ENCODE measurements at regions not wholly inside any gene's neighbourhood (a gene's known extent, or its start where the extent isn't known, plus 50 kb on each side); places are given as distances from the start of the nearest gene placed in this dataset.

DNA sequence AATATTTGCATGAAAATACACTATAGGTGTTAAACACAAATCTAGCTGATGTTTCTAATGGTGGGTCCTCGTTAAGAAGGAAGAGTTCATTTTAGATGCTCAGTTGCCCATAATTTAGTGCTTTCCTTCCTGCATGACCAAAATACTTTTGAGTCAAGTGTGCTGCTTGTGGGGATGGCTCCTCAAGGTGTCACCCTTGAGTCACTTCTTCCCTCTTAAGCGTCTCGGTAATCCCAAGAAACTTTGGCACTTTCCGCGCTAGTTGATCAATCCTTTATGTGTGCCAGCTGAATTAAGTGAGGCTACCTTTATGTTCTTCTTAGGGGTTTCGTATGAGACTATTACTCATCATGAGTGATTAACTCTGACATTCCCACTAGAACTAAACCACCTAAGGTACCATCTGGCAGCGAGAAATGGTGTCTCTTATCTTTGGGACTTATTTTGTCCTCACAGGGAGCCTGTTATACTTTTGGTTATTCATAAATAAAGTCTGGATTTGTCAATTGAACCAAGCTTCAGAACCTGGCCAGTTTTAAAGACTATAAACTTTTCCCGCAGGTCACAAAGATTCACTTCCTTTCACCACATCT, 106.8 kb downstream of the NHLRC3 start:
- no peak overlapping the region for H3K27ac Mint-ChIP-seq
- DNase-seq (ENCODE audit: low spot score in 2 of 2), result peak in 1 of 2 donors; percentile 23
- no peaks in the 10 kb centered on the region for H3K36me3 Mint-ChIP-seq
- H3K9me3 Mint-ChIP-seq, result no peaks in the 10 kb centered on the region
- ATAC-seq, result no peak

DNA sequence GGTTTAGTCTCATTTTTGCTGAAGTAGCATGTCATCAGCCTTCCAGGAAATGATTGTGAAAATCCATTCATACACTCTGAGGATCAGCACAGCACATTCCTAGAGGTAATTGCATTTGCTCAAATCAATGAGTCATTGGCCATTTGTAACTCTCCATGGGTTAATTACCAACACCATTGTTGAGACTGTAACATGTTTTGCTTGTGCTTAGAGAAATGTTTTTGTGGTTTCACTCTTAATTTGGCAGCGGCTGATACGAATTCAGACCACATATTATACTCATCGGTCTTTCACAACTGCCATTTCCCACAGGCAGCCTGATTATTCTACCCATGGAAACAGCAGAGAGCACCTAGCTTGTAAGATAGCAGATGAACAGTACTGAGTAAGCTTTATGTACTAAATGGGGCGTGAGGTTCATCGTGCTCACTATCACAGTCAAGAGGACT, 110.3 kb downstream of the NHLRC3 start:
- Mint-ChIP-seq H3K36me3 (no peaks in the 10 kb centered on the region), H3K27ac (no peak overlapping the region), H3K9me3 (no peaks in the 10 kb centered on the region)
- peak in 1 of 2 donors; percentile 12 for DNase-seq (ENCODE audit: low spot score in 2 of 2)
- peak; percentile 28 to 88 for ATAC-seq

DNA sequence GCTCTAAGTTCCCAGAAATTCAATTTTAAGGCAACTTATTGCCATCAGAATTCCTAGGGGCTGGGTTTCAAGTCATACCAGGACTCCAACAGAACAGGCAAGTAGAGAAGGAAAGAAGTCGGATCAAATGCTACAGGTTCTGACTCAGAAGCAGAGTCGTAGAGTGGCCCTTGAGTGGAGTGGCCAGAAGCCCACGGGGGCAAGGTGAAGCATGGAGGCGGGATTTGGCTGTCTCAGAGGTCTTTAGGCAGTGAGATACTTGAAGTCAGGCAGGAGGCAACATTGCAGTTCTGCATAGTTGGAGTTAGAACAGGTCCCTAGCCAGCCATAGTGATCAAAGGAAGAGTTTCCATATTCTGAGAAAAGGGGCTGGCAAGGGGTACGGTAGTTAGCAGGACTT, 111.6 kb downstream of the NHLRC3 start:
- no peak for ATAC-seq
- H3K9me3 Mint-ChIP-seq, result no peaks in the 10 kb centered on the region
- no peak for DNase-seq (ENCODE audit: low spot score in 2 of 2)
- H3K36me3 Mint-ChIP-seq, result no peaks in the 10 kb centered on the region
- H3K27ac Mint-ChIP-seq, result no peak overlapping the region

DNA sequence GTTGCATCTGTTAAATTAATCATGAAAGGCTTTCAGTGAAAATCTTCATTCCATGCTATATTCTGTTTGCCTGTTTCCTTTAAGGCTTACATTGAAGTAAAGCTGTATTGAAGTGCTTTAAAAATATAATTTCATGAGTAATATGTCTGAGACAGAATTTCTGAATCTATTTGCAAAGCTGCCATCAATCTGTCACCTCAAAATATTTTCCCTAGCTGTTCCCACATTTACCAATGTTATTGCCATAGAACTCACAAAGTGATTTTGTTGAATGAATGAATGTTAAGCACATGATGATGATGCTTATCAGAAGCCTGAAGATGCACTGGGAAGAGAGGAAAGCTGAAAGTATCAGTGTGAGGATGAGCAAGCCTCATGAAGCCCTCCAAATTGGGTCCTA, 115.8 kb downstream of the NHLRC3 start:
- Mint-ChIP-seq H3K27ac (no peak overlapping the region), H3K36me3 (no peaks in the 10 kb centered on the region), H3K9me3 (no peaks in the 10 kb centered on the region)
- DNase-seq (ENCODE audit: low spot score in 2 of 2), result no peak
- no peak for ATAC-seq

DNA sequence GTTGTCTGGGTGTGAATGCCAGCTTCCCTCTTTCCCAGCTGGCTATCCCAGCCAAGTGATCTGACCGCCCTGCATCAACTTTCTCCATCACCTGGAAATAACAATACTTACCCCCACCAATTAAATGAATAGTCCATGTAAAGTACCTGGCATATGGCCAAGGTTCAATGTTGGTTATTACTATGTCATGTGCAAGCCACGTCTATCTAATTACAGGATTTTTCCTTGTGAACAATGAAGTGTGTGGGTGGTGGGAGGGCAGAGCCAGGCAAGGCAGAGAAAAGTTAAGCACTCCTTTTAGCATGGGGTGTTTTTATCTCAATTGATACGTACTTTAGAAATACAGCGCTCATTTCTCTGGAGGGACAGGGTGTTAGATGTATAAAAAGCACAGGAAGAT, 121.1 kb downstream of the NHLRC3 start:
- H3K9me3 Mint-ChIP-seq, result no peaks in the 10 kb centered on the region
- no peak for DNase-seq (ENCODE audit: low spot score in 2 of 2)
- H3K36me3 Mint-ChIP-seq, result no peaks in the 10 kb centered on the region
- ATAC-seq, result peak in 1 of 2 donors; percentile 71
- no peak overlapping the region for H3K27ac Mint-ChIP-seq

DNA sequence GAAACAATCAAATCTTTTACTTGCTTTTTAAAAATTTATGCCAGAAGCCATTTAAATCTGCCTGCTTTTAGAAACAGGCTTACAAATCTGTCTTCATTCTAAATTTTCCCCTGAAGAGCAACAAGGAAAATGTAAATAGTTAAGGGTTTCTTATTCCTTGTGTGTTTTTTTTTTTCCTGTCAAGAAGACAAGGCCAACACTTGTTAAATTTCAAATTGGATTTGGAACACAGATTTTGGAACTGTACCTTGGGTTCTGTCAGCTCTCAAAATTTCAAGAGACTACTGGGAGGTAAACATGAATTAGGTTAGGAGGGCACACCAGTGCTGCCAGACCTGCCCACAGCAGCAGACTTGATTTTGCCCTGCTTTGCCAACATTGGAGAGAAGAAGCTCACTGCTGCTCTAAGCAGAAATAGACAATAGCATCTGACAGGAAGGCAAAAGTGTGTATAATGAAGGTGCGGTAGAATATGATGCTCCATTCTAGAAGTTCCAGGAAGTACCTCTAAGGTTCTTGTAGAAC, 121.7 kb downstream of the NHLRC3 start:
- Mint-ChIP-seq H3K36me3 (no peaks in the 10 kb centered on the region), H3K9me3 (no peaks in the 10 kb centered on the region), H3K27ac (no peak overlapping the region)
- ATAC-seq (no peak), DNase-seq (ENCODE audit: low spot score in 2 of 2) (no peak)

DNA sequence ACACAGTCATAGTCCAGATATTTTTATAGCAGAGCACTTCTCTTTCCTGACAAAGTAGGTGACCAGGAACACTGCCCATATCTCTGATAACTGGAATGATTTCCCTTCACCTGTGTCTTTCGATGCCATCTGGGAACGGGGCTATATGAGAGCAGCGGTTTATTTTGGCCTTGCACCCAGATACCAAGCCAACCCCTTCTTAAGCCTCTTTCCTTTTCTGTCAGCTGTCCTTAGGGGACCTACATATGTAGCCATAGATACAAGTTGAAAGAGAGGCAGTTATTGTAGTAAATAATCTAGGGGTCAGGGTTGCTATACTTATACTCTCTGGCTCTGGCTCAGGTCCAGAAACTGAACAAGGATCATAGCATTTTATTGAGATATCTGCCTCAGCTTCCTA, 128.8 kb downstream of the NHLRC3 start:
- no peak for DNase-seq (ENCODE audit: low spot score in 2 of 2)
- no peak for ATAC-seq
- Mint-ChIP-seq H3K9me3 (no peaks in the 10 kb centered on the region), H3K36me3 (no peaks in the 10 kb centered on the region), H3K27ac (no peak overlapping the region)

DNA sequence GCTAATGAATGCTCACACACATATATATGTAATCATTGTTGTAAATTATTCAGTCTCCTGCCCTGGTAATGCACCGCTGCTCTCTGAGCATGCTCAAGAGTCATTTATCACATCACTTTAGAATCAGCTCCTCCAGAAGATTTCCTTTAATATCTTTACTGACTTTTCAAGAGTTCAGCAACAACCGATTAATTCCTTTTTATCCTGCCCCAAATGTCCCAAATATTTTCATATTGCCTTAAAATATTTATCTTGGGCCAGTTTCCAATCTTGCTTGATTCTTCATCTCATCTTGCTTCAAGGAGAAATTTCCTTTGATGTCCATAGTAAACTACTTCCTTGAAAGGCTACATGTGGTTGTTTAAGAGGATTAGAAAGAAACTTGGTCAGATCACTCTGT, 132.5 kb downstream of the NHLRC3 start:
- Mint-ChIP-seq H3K9me3 (no peaks in the 10 kb centered on the region), H3K27ac (no peak overlapping the region), H3K36me3 (no peaks in the 10 kb centered on the region)
- DNase-seq (ENCODE audit: low spot score in 2 of 2), result no peak
- ATAC-seq, result no peak

DNA sequence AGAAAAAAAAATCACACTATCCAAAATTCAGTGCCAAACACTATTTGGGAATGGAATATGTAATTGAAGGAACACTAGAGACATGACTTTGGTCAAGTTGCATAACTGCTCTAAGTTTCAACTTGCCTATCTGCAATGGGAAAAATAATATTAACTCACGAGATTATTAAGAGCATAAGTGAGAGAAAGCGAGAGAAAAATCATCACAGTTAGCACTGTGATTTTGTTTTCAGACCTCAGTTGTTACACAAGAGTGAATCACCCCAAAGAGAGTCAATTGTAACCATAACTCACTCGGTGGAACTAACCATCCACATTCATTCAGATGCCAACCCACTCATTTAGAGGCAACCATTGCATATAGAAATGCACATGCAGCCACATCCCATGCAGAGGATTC, 147.1 kb downstream of the NHLRC3 start:
- DNase-seq (ENCODE audit: low spot score in 2 of 2), result no peak
- H3K9me3 Mint-ChIP-seq, result no peaks in the 10 kb centered on the region
- ATAC-seq, result peak in 1 of 2 donors; percentile 28
- no peak overlapping the region for H3K27ac Mint-ChIP-seq
- no peaks in the 10 kb centered on the region for H3K36me3 Mint-ChIP-seq

DNA sequence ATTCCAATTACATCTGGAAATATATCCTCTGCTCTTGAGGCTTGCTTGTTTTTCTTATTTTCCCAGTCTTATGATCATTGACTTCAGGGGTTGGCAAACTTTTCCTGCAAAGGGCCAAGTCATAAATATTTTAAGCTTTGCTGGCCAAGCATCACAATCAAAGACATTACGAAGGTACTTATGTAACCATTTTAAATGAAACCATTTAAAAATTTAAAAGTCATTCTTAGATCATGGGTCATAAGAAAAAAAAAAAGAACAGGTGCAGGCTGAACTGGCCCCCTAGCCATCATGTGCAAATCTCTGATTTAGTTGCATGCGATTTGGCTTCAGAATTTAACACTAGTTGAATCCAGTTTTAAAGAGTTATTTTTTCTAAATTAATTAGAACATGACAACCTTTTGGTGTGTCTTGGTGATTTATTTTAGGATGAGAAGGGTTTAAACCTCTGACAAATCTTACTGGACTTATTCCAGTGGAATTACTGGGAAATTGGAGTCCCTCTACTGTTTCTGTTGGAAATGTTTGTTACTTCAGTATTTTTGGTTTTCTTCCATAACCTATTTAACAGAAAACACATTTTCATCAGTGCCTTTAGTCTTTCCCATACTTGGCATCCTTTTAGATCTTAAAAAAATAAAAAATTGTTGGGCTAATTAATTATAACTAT, 148.1 kb downstream of the NHLRC3 start:
- ATAC-seq, result no peak
- no peaks in the 10 kb centered on the region for H3K36me3 Mint-ChIP-seq
- no peak for DNase-seq (ENCODE audit: low spot score in 2 of 2)
- H3K27ac Mint-ChIP-seq, result no peak overlapping the region
- H3K9me3 Mint-ChIP-seq, result no peaks in the 10 kb centered on the region

DNA sequence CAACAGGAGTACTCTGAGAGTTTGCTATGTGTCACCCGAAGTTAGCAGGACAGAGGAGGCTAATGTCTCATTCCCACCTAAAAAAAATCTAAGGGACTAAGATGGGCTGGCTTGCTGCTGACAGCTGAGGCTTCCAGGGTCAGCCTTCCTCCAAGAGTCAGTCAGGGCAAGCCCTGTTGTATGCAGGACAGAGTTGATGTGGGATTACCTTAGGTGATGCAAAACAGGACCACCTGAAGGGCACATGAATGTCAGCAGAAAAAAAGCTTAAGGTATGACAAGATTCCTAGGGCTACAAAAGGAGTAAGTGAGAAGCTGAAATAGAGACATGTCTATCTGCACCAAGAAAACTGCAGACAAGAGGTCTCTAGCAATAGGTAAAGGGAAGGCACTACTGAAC, 151.5 kb downstream of the NHLRC3 start:
- H3K36me3 Mint-ChIP-seq, result no peaks in the 10 kb centered on the region
- no peaks in the 10 kb centered on the region for H3K9me3 Mint-ChIP-seq
- ATAC-seq (no peak), DNase-seq (ENCODE audit: low spot score in 2 of 2) (no peak)
- no peak overlapping the region for H3K27ac Mint-ChIP-seq

DNA sequence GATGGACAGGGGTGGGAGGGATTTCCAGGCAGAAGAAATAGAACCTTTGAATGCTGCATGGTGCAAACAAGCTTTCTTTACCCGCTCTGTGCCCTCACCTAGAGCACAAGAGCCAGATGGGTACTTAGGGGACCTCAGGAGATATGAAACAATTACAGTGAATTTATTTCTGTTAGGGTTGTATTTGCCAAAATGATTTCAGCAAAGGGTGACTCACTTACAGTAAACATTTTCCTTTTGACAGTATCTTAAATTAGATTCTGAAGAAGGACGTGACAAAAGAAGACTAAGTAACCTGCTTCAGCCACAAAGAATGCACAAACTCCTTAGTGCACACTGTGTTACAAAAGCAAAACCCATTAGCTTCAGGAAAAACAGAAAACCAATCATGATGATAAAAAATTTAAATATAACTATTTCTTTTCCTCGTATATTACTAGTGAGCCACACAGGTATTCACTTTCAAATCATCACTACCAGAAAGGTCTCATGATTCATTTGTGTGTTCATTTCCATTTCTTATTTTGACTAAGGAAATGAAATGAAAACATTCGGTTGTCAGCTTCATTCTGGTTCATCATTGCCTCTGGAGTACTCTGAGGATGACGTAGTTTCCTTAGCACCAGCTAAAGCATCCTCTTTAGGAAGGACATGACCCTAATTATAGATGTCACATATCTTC, 158.8 kb downstream of the NHLRC3 start:
- Mint-ChIP-seq H3K36me3 (no peaks in the 10 kb centered on the region), H3K27ac (no peak overlapping the region), H3K9me3 (no peaks in the 10 kb centered on the region)
- ATAC-seq, result peak; percentile 68 to 92
- no peak for DNase-seq (ENCODE audit: low spot score in 2 of 2)

DNA sequence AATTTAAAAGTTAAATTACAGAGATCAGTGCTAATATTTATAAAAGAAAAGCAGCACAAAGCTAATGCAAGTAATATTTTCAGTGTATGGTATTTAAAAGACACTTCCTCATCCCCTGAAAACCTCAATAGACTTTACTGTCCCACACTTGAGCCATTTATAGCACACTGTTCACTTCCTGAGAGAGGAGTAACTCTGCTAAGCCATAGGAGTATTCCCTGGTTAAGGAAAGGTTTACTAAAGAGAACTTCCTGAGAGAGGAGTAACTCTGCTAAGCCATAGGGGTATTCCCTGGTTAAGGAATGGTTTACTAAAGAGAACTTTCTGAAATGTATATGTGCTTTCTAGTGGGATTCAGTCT, 159.4 kb downstream of the NHLRC3 start:
- ATAC-seq (peak in 1 of 2 donors; percentile 23), DNase-seq (ENCODE audit: low spot score in 2 of 2) (no peak)
- no peaks in the 10 kb centered on the region for H3K36me3 Mint-ChIP-seq
- no peaks in the 10 kb centered on the region for H3K9me3 Mint-ChIP-seq
- no peak overlapping the region for H3K27ac Mint-ChIP-seq

DNA sequence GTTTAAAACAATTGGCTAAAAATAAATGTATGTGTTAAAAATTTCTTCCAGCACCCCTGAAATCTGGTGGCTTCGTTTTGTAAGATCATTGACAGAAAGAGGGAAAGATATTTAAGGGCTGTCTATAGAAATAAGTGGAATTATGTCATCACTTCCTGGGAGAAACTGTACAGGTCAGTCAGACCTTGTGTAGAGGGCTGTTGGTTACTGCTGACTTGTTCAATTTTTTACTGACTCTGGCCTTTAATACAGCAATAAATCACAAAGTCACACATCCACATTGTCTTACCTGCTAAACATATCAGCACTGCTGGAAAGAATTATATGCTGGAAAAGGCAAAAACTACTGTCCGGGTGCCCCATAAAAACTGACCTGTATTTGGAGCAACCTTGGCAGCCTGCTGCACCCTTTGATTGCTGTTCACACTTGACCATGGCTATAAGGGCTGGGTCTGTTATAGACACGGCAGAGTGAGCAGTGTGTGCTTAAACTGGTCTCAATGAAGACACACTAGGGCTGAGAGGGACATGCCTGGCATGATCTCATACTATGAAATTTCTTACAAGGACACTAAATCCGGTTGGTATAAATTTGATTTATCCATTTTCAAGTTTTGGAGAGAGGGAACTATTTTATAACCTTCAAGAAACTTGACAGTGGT, 162.1 kb downstream of the NHLRC3 start:
- Mint-ChIP-seq H3K27ac (no peak overlapping the region), H3K9me3 (no peaks in the 10 kb centered on the region), H3K36me3 (no peaks in the 10 kb centered on the region)
- no peak for DNase-seq (ENCODE audit: low spot score in 2 of 2)
- ATAC-seq, result no peak

DNA sequence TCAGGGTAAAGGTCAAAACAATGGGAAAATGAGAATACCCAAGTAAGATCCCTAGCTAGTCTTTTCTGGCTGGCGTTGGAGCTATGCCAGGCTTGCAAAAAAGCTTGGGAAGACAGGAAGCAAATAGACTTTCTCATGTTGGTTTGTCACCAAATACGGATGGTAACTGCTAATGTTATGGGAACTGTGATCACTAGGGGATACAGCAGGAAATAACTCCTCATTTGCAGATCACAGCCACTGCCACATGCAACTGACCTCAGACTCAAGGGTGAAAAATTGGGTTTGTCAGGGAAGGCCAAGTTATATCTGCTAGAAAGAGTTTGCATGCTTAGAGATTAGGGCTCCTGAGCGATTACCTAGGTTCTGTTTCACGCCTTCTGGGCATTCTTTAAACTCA, 162.9 kb downstream of the NHLRC3 start:
- Mint-ChIP-seq H3K36me3 (no peaks in the 10 kb centered on the region), H3K27ac (no peak overlapping the region), H3K9me3 (no peaks in the 10 kb centered on the region)
- DNase-seq (ENCODE audit: low spot score in 2 of 2), result no peak
- no peak for ATAC-seq

DNA sequence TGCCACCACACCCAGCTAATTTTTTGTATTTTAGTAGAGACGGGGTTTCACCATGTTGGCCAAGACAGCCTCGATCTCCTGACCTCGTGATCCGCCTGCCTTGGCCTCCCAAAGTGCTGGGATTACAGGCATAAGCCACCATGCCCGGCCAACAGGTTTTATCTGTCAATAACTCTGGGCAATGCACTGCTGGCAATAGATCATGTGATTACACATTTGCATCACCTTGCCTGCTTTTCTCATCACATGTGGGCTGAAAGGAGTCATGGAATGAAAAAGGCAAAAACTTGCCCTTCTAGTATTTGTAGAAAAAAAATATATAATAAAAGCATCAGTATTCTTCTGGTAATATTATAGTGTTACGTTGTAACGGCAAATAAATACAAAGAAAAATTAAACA, 164.5 kb downstream of the NHLRC3 start:
- Mint-ChIP-seq H3K9me3 (no peaks in the 10 kb centered on the region), H3K36me3 (no peaks in the 10 kb centered on the region), H3K27ac (no peak overlapping the region)
- DNase-seq (ENCODE audit: low spot score in 2 of 2) (no peak), ATAC-seq (no peak)

DNA sequence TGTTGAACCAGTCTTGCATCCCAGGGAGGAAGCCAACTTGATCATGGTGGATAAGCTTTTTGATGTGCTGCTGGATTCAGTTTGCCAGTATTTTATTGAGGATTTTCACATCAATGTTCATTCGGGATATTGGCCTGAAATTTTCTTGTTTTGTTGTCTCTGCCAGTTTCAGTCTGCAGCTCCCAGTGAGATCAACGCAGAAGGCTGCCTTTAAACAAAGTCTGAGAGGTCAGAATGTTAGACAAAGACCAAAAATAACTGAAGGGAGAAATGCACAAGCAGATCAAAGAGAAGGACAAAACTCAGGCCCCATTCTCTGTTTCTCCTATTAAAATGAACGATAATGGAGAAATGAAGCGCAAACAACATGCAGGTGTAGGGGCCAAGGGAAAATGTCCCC, 170.4 kb downstream of the NHLRC3 start:
- Mint-ChIP-seq H3K36me3 (no peaks in the 10 kb centered on the region), H3K9me3 (no peaks in the 10 kb centered on the region), H3K27ac (no peak overlapping the region)
- DNase-seq (ENCODE audit: low spot score in 2 of 2), result no peak
- ATAC-seq, result no peak

Measured in activated naive CD4-positive, alpha-beta T cell treated with anti-CD3 and anti-CD28 coated beads, Interleukin-2, amount 50 U/mL, for 72 hours (primary cell).